ENCODE measurements at regions not wholly inside any gene's neighbourhood (a gene's known extent, or its start where the extent isn't known, plus 50 kb on each side); places are given as distances from the start of the nearest gene placed in this dataset.

- Histone ChIP-seq H2BK15ac (ENCODE audit: low read depth, low read length) (no peak overlapping the region), H2BK5ac (ENCODE audit: insufficient read length, low read length) (no peak overlapping the region), H4K5ac (ENCODE audit: insufficient read length, low read depth, low read length) (no peak overlapping the region), H3K23me2 (ENCODE audit: insufficient read length, low read depth, low read length, poor library complexity, severe bottlenecking) (no peaks in the 10 kb centered on the region), H2BK12ac (ENCODE audit: insufficient read length, low read depth, low read length) (no peak overlapping the region), H2BK20ac (ENCODE audit: low read depth, low read length, poor library complexity, severe bottlenecking) (no peak overlapping the region), H3K9ac (ENCODE audit: extremely low read depth, insufficient read length, low read length) (no peak overlapping the region), H3K14ac (ENCODE audit: insufficient read depth, low read length) (no peak overlapping the region), H3K18ac (ENCODE audit: insufficient read length, low read depth, low read length) (no peak overlapping the region), H3K79me2 (ENCODE audit: insufficient read depth, low read length) (no peaks in the 10 kb centered on the region), H3K56ac (ENCODE audit: insufficient read length, low read depth, low read length) (no peak overlapping the region), H3K23ac (ENCODE audit: insufficient read length, low read depth, low read length) (no peak overlapping the region), H4K91ac (ENCODE audit: insufficient read length, low read depth, low read length) (no peak overlapping the region), H3K4me2 (ENCODE audit: insufficient read depth, insufficient read length, low read length) (no peak overlapping the region), H2BK120ac (ENCODE audit: low read depth, low read length, poor library complexity, severe bottlenecking) (no peak overlapping the region), H3T11ph (ENCODE audit: low read length) (no peak overlapping the region), H4K8ac (replicated peaks; ENCODE audit: insufficient read length, low read depth, low read length) (no peak overlapping the region), H3K4ac (ENCODE audit: low read depth, low read length) (no peak overlapping the region), H3K9me3 (ENCODE audit: control insufficient read depth, low read depth, low read length) (no peaks in the 10 kb centered on the region), H4K20me1 (ENCODE audit: control insufficient read depth, insufficient read depth, insufficient read length) (no peaks in the 10 kb centered on the region), H3K27ac (ENCODE audit: insufficient read length, low read depth, low read length) (no peak overlapping the region), H3K4me1 (ENCODE audit: insufficient read depth, low read length) (no peaks in the 10 kb centered on the region), H3K27me3 (ENCODE audit: insufficient read depth, low read length) (no peaks in the 10 kb centered on the region), H2AFZ (ENCODE audit: low read length) (no peak overlapping the region), H3K79me1 (ENCODE audit: insufficient read depth, low read depth, low read length, poor library complexity, severe bottlenecking) (no peaks in the 10 kb centered on the region), H2AK5ac (ENCODE audit: insufficient read length, low read length) (no peak overlapping the region)
- H3K27me3 Mint-ChIP-seq (ENCODE audit: low read depth), result no peaks in the 10 kb centered on the region
- TF ChIP-seq CTCF (conservative IDR thresholded peaks at IDR 0.05), result no peak
- no peaks in the 10 kb centered on the region for H3K4me1 Mint-ChIP-seq
- no peak overlapping the region for H3K4me3 Mint-ChIP-seq
- no peaks in the 10 kb centered on the region for H3K36me3 Mint-ChIP-seq (ENCODE audit: insufficient read depth in 1 of 3, low read depth in 3 of 3)
- no peak overlapping the region for H3K27ac Mint-ChIP-seq
- no peaks in the 10 kb centered on the region for H3K9me3 Mint-ChIP-seq
- no peak for DNase-seq
- WGBS (ENCODE audit: extremely low coverage, insufficient read length, low lambda C conversion rate), result no CpG with 5 or more reads among the region's 1 CpG
Measured at GRCh38 chr1:162928141-162928540, 67.2 kb upstream of the CCDC190 start.

Measured in H9 (cell line).